Neural cell (in vitro differentiated cells): ENCODE measurements at regions not wholly inside any gene's neighbourhood (a gene's known extent, or its start where the extent isn't known, plus 50 kb on each side); places are given as distances from the start of the nearest gene placed in this dataset.

Experiments used
- H2AFZ ChIP-seq: fragments of 200-600, 300-800 bp; sonication (generic), shearing (Covaris generic); 2 replicates; pipeline ENCODE4 v1.6.0; 2014; ENCODE audit warnings: low read depth, mild to moderate bottlenecking, antibody characterized with exemption, low read length, moderate library complexity
- H3F3A ChIP-seq: fragments of 200-600 bp; shearing (Covaris generic); 2 replicates; pipeline ENCODE4 v1.6.1; 2016; ENCODE audit warnings: mild to moderate bottlenecking, moderate library complexity, mixed read lengths, antibody characterized with exemption, low read length; ENCODE audit not compliant: insufficient read depth, poor library complexity, severe bottlenecking
- H3K27ac ChIP-seq: fragments of 200-600, 300-800 bp; sonication (generic), shearing (Covaris generic); 2 replicates; pipeline ENCODE4 v1.5.1; 2014; ENCODE audit warnings: mild to moderate bottlenecking, low read length, moderate library complexity
- H3K27me3 ChIP-seq: fragments of 300-800, 200-600 bp; sonication (generic), shearing (Covaris generic); 2 replicates; pipeline ENCODE4 v1.6.0; 2014; ENCODE audit warnings: mild to moderate bottlenecking, low read depth, low read length, moderate library complexity; ENCODE audit not compliant: insufficient read depth
- H3K36me3 ChIP-seq: fragments of 300-800, 200-600 bp; sonication (generic), shearing (Covaris generic); 2 replicates; pipeline ENCODE4 v1.5.1; 2014; ENCODE audit warnings: mild to moderate bottlenecking, antibody characterized with exemption, low read length, moderate library complexity; ENCODE audit not compliant: insufficient read depth
- H3K4me2 ChIP-seq: fragments of 300-800, 200-600 bp; sonication (generic), shearing (Covaris generic); 2 replicates; pipeline ENCODE4 v1.6.0; 2014; ENCODE audit warnings: mild to moderate bottlenecking, low read length
- H3K4me3 ChIP-seq: fragments of 300-800, 200-600 bp; sonication (generic), shearing (Covaris generic); 2 replicates; pipeline ENCODE4 v1.5.1; 2014; ENCODE audit warnings: mild to moderate bottlenecking, low read length, moderate library complexity
- H3K79me2 ChIP-seq: fragments of 200-600 bp; shearing (Covaris generic); replicated peaks from 2 replicates; pipeline ENCODE4 v1.6.0; 2014; ENCODE audit warnings: mild to moderate bottlenecking, low read length, moderate library complexity; ENCODE audit not compliant: insufficient read depth
- H3K9ac ChIP-seq: fragments of 300-800, 200-600 bp; sonication (generic), shearing (Covaris generic); 2 replicates; pipeline ENCODE4 v1.6.1; 2016; ENCODE audit warnings: mild to moderate bottlenecking, low read length, mixed read lengths
- H3K9me2 ChIP-seq: fragments of 200-600 bp; shearing (Covaris generic); 2 replicates; pipeline ENCODE4 v1.6.1; 2016; ENCODE audit warnings: mild to moderate bottlenecking, low read length, mixed read lengths; ENCODE audit not compliant: insufficient read depth
- H3K9me3 ChIP-seq: fragments of 200-600, 300-800 bp; sonication (generic), shearing (Covaris generic); 2 replicates; pipeline ENCODE4 v1.6.1; 2016; ENCODE audit warnings: mild to moderate bottlenecking, mixed run types, low read length, moderate library complexity, mixed read lengths
- H4K20me1 ChIP-seq: fragments of 200-600 bp; shearing (Covaris generic); 2 replicates; pipeline ENCODE4 v1.6.1; 2016; ENCODE audit warnings: mild to moderate bottlenecking, mixed run types; ENCODE audit not compliant: insufficient read depth
- CTCF ChIP-seq: fragments of 450-650 bp; IDR thresholded peaks from 2 replicates; pipeline ENCODE4 v1.5.1; 2014; ENCODE audit warnings: antibody characterized with exemption, mild to moderate bottlenecking, moderate library complexity; ENCODE audit not compliant: poor library complexity, severe bottlenecking
- EP300 ChIP-seq: fragments of 450-650 bp; conservative IDR thresholded peaks from 2 replicates; pipeline ENCODE4 v1.6.1; 2014; ENCODE audit warnings: antibody characterized with exemption, mild to moderate bottlenecking, moderate library complexity; ENCODE audit not compliant: poor library complexity, severe bottlenecking
- EZH2 ChIP-seq: fragments of 200-600, 300-800 bp; shearing (Covaris generic), sonication (generic); IDR thresholded peaks from 2 replicates; pipeline ENCODE4 v1.6.1; 2014; ENCODE audit warnings: antibody characterized with exemption, low read length, borderline replicate concordance, mild to moderate bottlenecking; ENCODE audit not compliant: insufficient read depth, poor library complexity, severe bottlenecking
- MXI1 ChIP-seq: fragments of 450-650 bp; conservative IDR thresholded peaks from 2 replicates; pipeline ENCODE4 v1.6.1; 2014; ENCODE audit warnings: antibody characterized with exemption, mild to moderate bottlenecking; ENCODE audit not compliant: poor library complexity, severe bottlenecking
- POLR2AphosphoS5 ChIP-seq: IDR thresholded peaks from 2 replicates; pipeline ENCODE4 v1.6.1; 2012
- RAD21 ChIP-seq: fragments of 450-650 bp; conservative IDR thresholded peaks from 2 replicates; pipeline ENCODE4 v1.6.1; 2014; ENCODE audit warnings: antibody characterized with exemption, mild to moderate bottlenecking, moderate library complexity
- REST ChIP-seq: IDR thresholded peaks from 2 replicates; pipeline ENCODE4 v1.6.1; 2012; ENCODE audit warnings: borderline replicate concordance
- SMC3 ChIP-seq: fragments of 450-650 bp; conservative IDR thresholded peaks from 2 replicates; pipeline ENCODE4 v1.6.1; 2014; ENCODE audit warnings: antibody characterized with exemption, mild to moderate bottlenecking, moderate library complexity; ENCODE audit not compliant: poor library complexity
- TAF1 ChIP-seq: IDR thresholded peaks from 2 replicates; pipeline ENCODE4 v1.6.1; 2012; ENCODE audit warnings: low read depth

- no peak overlapping the region for H3K4me2 ChIP-seq
- H3K9me3 ChIP-seq: no peaks in the 10 kb centered on the region
- H3K27ac ChIP-seq: no peak overlapping the region
- no peaks in the 10 kb centered on the region for H3K27me3 ChIP-seq
- H4K20me1 ChIP-seq: no peaks in the 10 kb centered on the region
- H2AFZ ChIP-seq: no peak overlapping the region
- TF ChIP-seq REST: no peak
- TF ChIP-seq RAD21: no peak
- no peak for TF ChIP-seq EP300
- no peak for TF ChIP-seq POLR2AphosphoS5
- no peaks in the 10 kb centered on the region for H3K36me3 ChIP-seq
- no peaks in the 10 kb centered on the region for H3K9me2 ChIP-seq
- no peak overlapping the region for H3K9ac ChIP-seq
- no peaks in the 10 kb centered on the region for H3F3A ChIP-seq
- no peaks in the 10 kb centered on the region for H3K79me2 ChIP-seq
- H3K4me3 ChIP-seq: no peak overlapping the region
Observed at GRCh38 chr12:107374161-107374840, 281.0 kb upstream of the CRY1 start.

- Histone ChIP-seq H3K79me2 (no peaks in the 10 kb centered on the region), H2AFZ (no peak overlapping the region), H3K27ac (no peak overlapping the region), H3K36me3 (no peaks in the 10 kb centered on the region), H4K20me1 (no peaks in the 10 kb centered on the region), H3F3A (no peaks in the 10 kb centered on the region), H3K9ac (no peak overlapping the region), H3K4me3 (no peak overlapping the region), H3K4me2 (no peak overlapping the region), H3K9me2 (no peaks in the 10 kb centered on the region), H3K27me3 (no peaks in the 10 kb centered on the region), H3K9me3 (no peaks in the 10 kb centered on the region)
- no peak for TF ChIP-seq POLR2AphosphoS5
- TF ChIP-seq EP300: no peak
- TF ChIP-seq TAF1: no peak
- TF ChIP-seq MXI1: no peak
- no peak for TF ChIP-seq EZH2
- TF ChIP-seq RAD21: no peak
Observed at GRCh38 chr12:107375231-107375630, 281.9 kb upstream of the CRY1 start.

- Histone ChIP-seq H2AFZ (no peak overlapping the region), H3K9ac (no peak overlapping the region), H3K79me2 (no peaks in the 10 kb centered on the region), H3K27ac (no peak overlapping the region), H3K27me3 (no peaks in the 10 kb centered on the region), H3K4me3 (no peak overlapping the region), H3K36me3 (no peaks in the 10 kb centered on the region), H3K9me3 (no peaks in the 10 kb centered on the region), H3K9me2 (no peaks in the 10 kb centered on the region), H4K20me1 (no peaks in the 10 kb centered on the region), H3F3A (no peaks in the 10 kb centered on the region), H3K4me2 (no peak overlapping the region)
- TF ChIP-seq REST: no peak
- no peak for TF ChIP-seq CTCF
- no peak for TF ChIP-seq EP300
- TF ChIP-seq SMC3: no peak
- TF ChIP-seq TAF1: no peak
- no peak for TF ChIP-seq RAD21
- no peak for TF ChIP-seq POLR2AphosphoS5
- no peak for TF ChIP-seq EZH2
- TF ChIP-seq MXI1: no peak
Observed at GRCh38 chr12:107377596-107378385, 284.4 kb upstream of the CRY1 start.
